Cardiac fibroblast (primary cell): ENCODE measurements at regions not wholly inside any gene's neighbourhood (a gene's known extent, or its start where the extent isn't known, plus 50 kb on each side); places are given as distances from the start of the nearest gene placed in this dataset.

ENCODE experiments used
- DNase-seq, 2 donors: peaks; one replicate each; pipeline versions ENCODE4 v3.0.0 to v3.0.0-alpha.2; 2010; ENCODE audit warnings: low read depth in 2 of 2
- H3K4me3 ChIP-seq, 2 donors: replicated peaks in 1 of 2; 1 replicate in 1 of 2; 2 replicates in 1 of 2; pipeline ENCODE4 v1.5.1; 2011; ENCODE audit warnings: low read depth in 2 of 2, low read length in 2 of 2, mild to moderate bottlenecking in 2 of 2, moderate library complexity in 1 of 2
- CTCF ChIP-seq: IDR thresholded peaks from one replicate; pipeline ENCODE4 v1.5.1; 2011; ENCODE audit warnings: low read depth, mild to moderate bottlenecking, low read length, inconsistent platforms

- TF ChIP-seq CTCF: no peak
- DNase-seq: no peak
- H3K4me3 ChIP-seq: no peak overlapping the region
Measured at GRCh38 chr2:9791711-9792110, 51.6 kb upstream of the TAF1B start.

GRCh38 chr2:9793156-9793917 lies 49.9 kb upstream of the TAF1B start:
- no peak for TF ChIP-seq CTCF
- H3K4me3 ChIP-seq: no peak overlapping the region
- DNase-seq: no peak
